OCI-LY7 (cell line): ENCODE measurements at regions not wholly inside any gene's neighbourhood (a gene's known extent, or its start where the extent isn't known, plus 50 kb on each side); places are given as distances from the start of the nearest gene placed in this dataset.

Source experiments
- BruUV-seq: library from RNA; stranded (reverse); fragments of 400-500 nt; replicated peaks from 2 replicates; lab custom pipeline; 2021; lab: Mats Ljungman, UMichigan
- CTCF ChIA-PET: fragments of 300-600 bp; sonication (Branson Sonifier 250); formaldehyde crosslinking; loops from one replicate; lab custom pipeline; 2022; ENCODE audit warnings: antibody characterized with exemption; ENCODE audit not compliant: unreplicated experiment; lab: Charles Lee
- POLR2A ChIA-PET: fragments of 300-600 bp; sonication (Branson Sonifier 250); formaldehyde crosslinking; loops from one replicate; lab custom pipeline; 2022; ENCODE audit warnings: antibody characterized with exemption; lab: Charles Lee
- DNase-seq: peaks from one replicate; pipeline ENCODE4 v3.0.0-alpha.2; 2015; ENCODE audit warnings: low spot score
- H2AFZ ChIP-seq: fragments of 200-600 bp; sonication (generic), shearing (Covaris generic); 2 replicates; pipeline ENCODE4 v1.6.1; 2014; ENCODE audit warnings: mild to moderate bottlenecking, antibody characterized with exemption, low read length, moderate library complexity
- H3K27ac ChIP-seq: fragments of 200-600 bp; sonication (generic); 2 replicates; pipeline ENCODE4 v1.5.1; 2014; ENCODE audit warnings: mixed run types, low read depth, mild to moderate bottlenecking, moderate library complexity, low read length, inconsistent platforms; ENCODE audit not compliant: poor library complexity, severe bottlenecking
- H3K36me3 ChIP-seq: fragments of 200-600 bp; sonication (generic); 2 replicates; pipeline ENCODE4 v1.6.1; 2014; ENCODE audit warnings: mild to moderate bottlenecking, antibody characterized with exemption, low read length, moderate library complexity, mixed read lengths; ENCODE audit not compliant: insufficient read depth
- H3K4me1 ChIP-seq: fragments of 200-600 bp; sonication (generic); 2 replicates; pipeline ENCODE4 v1.5.1; 2014; ENCODE audit warnings: mild to moderate bottlenecking, low read length; ENCODE audit not compliant: insufficient read depth, poor library complexity, severe bottlenecking
- H3K4me2 ChIP-seq: fragments of 200-600 bp; sonication (generic); 2 replicates; pipeline ENCODE4 v1.6.1; 2014; ENCODE audit warnings: mild to moderate bottlenecking, low read length
- H3K4me3 ChIP-seq: fragments of 200-600 bp; sonication (generic); 2 replicates; pipeline ENCODE4 v1.5.1; 2014; ENCODE audit warnings: mild to moderate bottlenecking, low read depth, low read length; ENCODE audit not compliant: poor library complexity, severe bottlenecking
- H3K79me2 ChIP-seq: fragments of 200-600 bp; sonication (generic); 2 replicates; pipeline ENCODE4 v1.6.1; 2016; ENCODE audit warnings: low read depth, mild to moderate bottlenecking, low read length, moderate library complexity, mixed read lengths; ENCODE audit not compliant: insufficient read depth
- H3K9me2 ChIP-seq: fragments of 200-600 bp; sonication (generic); 2 replicates; pipeline ENCODE4 v1.6.1; 2016; ENCODE audit warnings: mild to moderate bottlenecking, low read length, mixed read lengths; ENCODE audit not compliant: insufficient read depth
- H3K9me3 ChIP-seq: fragments of 200-600 bp; sonication (generic); 2 replicates; pipeline ENCODE4 v1.6.1; 2014; ENCODE audit warnings: mild to moderate bottlenecking, mixed run types, low read length, mixed read lengths
- H4K20me1 ChIP-seq: fragments of 200-600 bp; sonication (generic); 2 replicates; pipeline ENCODE4 v1.6.1; 2014; ENCODE audit warnings: mild to moderate bottlenecking, antibody characterized with exemption, low read length, moderate library complexity, mixed read lengths; ENCODE audit not compliant: insufficient read depth
- EZH2phosphoT487 ChIP-seq: fragments of 200-600 bp; sonication (generic); IDR thresholded peaks from 2 replicates; pipeline ENCODE4 v1.6.1; 2018; ENCODE audit warnings: low read depth, borderline replicate concordance, mild to moderate bottlenecking, mixed run types, antibody characterized with exemption, low read length, moderate library complexity, mixed read lengths
- intact Hi-C: fragments of 100-400 bp; cut with micrococcal nuclease; formaldehyde crosslinking; loops from one replicate; pipeline ENCODE4 v1.10.0; 2022; ENCODE audit not compliant: unreplicated experiment
- TF ChIP-seq, protein P1 (sequence below): fragments of 200-600 bp; sonication (generic); conservative IDR thresholded peaks from 2 replicates; pipeline ENCODE4 v1.5.1; 2014; ENCODE audit warnings: mild to moderate bottlenecking, antibody characterized with exemption, low read length, moderate library complexity, mixed read lengths

GRCh38 chr4:89660444-89661172, 176.4 kb downstream of the SNCA start:
- Histone ChIP-seq H3K9me2 (no peaks in the 10 kb centered on the region), H3K4me3 (no peak overlapping the region), H3K79me2 (no peaks in the 10 kb centered on the region), H3K4me1 (peaks cover 4% of the 10 kb centered on the region), H2AFZ (no peak overlapping the region), H3K4me2 (no peak overlapping the region), H3K36me3 (no peaks in the 10 kb centered on the region), H3K9me3 (no peaks in the 10 kb centered on the region), H3K27ac (no peak overlapping the region), H4K20me1 (no peaks in the 10 kb centered on the region)
- BruUV-seq = no TSS peak
- ChIA-PET CTCF (no interaction called here), POLR2A (interaction anchor here (0.7 kb wide), 1 partner anchor 16 kb away, joined by 3 read pairs; no protein-coding TSS in a partner anchor)
- TF ChIP-seq, protein P1, sequence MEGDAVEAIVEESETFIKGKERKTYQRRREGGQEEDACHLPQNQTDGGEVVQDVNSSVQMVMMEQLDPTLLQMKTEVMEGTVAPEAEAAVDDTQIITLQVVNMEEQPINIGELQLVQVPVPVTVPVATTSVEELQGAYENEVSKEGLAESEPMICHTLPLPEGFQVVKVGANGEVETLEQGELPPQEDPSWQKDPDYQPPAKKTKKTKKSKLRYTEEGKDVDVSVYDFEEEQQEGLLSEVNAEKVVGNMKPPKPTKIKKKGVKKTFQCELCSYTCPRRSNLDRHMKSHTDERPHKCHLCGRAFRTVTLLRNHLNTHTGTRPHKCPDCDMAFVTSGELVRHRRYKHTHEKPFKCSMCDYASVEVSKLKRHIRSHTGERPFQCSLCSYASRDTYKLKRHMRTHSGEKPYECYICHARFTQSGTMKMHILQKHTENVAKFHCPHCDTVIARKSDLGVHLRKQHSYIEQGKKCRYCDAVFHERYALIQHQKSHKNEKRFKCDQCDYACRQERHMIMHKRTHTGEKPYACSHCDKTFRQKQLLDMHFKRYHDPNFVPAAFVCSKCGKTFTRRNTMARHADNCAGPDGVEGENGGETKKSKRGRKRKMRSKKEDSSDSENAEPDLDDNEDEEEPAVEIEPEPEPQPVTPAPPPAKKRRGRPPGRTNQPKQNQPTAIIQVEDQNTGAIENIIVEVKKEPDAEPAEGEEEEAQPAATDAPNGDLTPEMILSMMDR = no peak
- no peak for TF ChIP-seq EZH2phosphoT487
- intact Hi-C loops = no loop called here
- DNase-seq = no peak

GRCh38 chr4:89658701-89659024, 178.3 kb downstream of the SNCA start:
- intact Hi-C loops = no loop called here
- CTCF ChIA-PET = no interaction called here
- TF ChIP-seq EZH2phosphoT487 = no peak
- TF ChIP-seq, protein P1 = no peak

More at GRCh38 chr4:89658701-89659024, 178.3 kb downstream of the SNCA start:
- H3K36me3 ChIP-seq = no peaks in the 10 kb centered on the region
- H3K4me3 ChIP-seq = no peak overlapping the region
- no peaks in the 10 kb centered on the region for H3K9me3 ChIP-seq
- H3K4me1 ChIP-seq = peaks cover 4% of the 10 kb centered on the region
- no peak overlapping the region for H3K27ac ChIP-seq
- no peak for DNase-seq
- H3K9me2 ChIP-seq = no peaks in the 10 kb centered on the region
- POLR2A ChIA-PET = interaction anchor here (0.7 kb wide), 1 partner anchor 36 kb away, joined by 3 read pairs; no protein-coding TSS in a partner anchor
- no peaks in the 10 kb centered on the region for H4K20me1 ChIP-seq
- H3K4me2 ChIP-seq = no peak overlapping the region
- H3K79me2 ChIP-seq = no peaks in the 10 kb centered on the region
- H2AFZ ChIP-seq = peak overlapping the region; percentile 19; the same call in 1 of the 2 replicates
- BruUV-seq = no TSS peak
